ENCODE measurements at regions not wholly inside any gene's neighbourhood (a gene's known extent, or its start where the extent isn't known, plus 50 kb on each side); places are given as distances from the start of the nearest gene placed in this dataset.
A peak's percentile ranks its signal among the peaks of the same experiment; 100 is the strongest.

GRCh38 chr21:16667395-16667794 lies 845.4 kb upstream of the CXADR start:
- TF ChIP-seq EZH2phosphoT487 (IDR thresholded peaks at IDR 0.05; ENCODE audit: insufficient read depth, low read depth) = no peak
- TF ChIP-seq EZH2 (IDR thresholded peaks at IDR 0.05; ENCODE audit: insufficient read depth, poor library complexity, severe bottlenecking) = no peak
- WGBS, 2 experiments (ENCODE audit: low coverage in 1 of 2, low lambda C conversion rate in 2 of 2, missing lambda C conversion rate in 2 of 2) = 94 to 99% methylated on average over 2 of the region's 2 CpGs
- Histone ChIP-seq H3K4me2 (ENCODE audit: unreplicated experiment) (no peak overlapping the region), H3K4me1 (ENCODE audit: insufficient read depth) (no peaks in the 10 kb centered on the region), H3K27me3 (replicated peaks; ENCODE audit: insufficient read depth) (no peaks in the 10 kb centered on the region), H3K4me3 (no peak overlapping the region), H3K9me3 (ENCODE audit: low read depth) (no peaks in the 10 kb centered on the region), H3K9me2 (ENCODE audit: insufficient read depth) (no peaks in the 10 kb centered on the region), H3K79me2 (ENCODE audit: insufficient read depth) (no peaks in the 10 kb centered on the region), H3K27ac (no peak overlapping the region), H2AFZ (no peak overlapping the region), H3K36me3 (ENCODE audit: low read depth) (no peaks in the 10 kb centered on the region), H3K9ac (no peak overlapping the region), H4K20me1 (ENCODE audit: insufficient read depth) (no peaks in the 10 kb centered on the region), H3F3A (ENCODE audit: insufficient read depth) (no peaks in the 10 kb centered on the region)
- in situ Hi-C loops (cut with MboI) = no loop called here
- no peak for DNase-seq

- Histone ChIP-seq H3F3A (ENCODE audit: insufficient read depth) (no peaks in the 10 kb centered on the region), H3K4me2 (ENCODE audit: unreplicated experiment) (no peak overlapping the region), H3K4me1 (ENCODE audit: insufficient read depth) (no peaks in the 10 kb centered on the region), H3K27me3 (replicated peaks; ENCODE audit: insufficient read depth) (no peaks in the 10 kb centered on the region), H3K27ac (no peak overlapping the region), H2AFZ (no peak overlapping the region), H3K4me3 (no peak overlapping the region), H4K20me1 (ENCODE audit: insufficient read depth) (no peaks in the 10 kb centered on the region), H3K36me3 (ENCODE audit: low read depth) (no peaks in the 10 kb centered on the region), H3K79me2 (ENCODE audit: insufficient read depth) (no peaks in the 10 kb centered on the region), H3K9me3 (ENCODE audit: low read depth) (no peaks in the 10 kb centered on the region), H3K9me2 (ENCODE audit: insufficient read depth) (no peaks in the 10 kb centered on the region), H3K9ac (no peak overlapping the region)
- in situ Hi-C loops (cut with MboI) = no loop called here
- DNase-seq = no peak
- TF ChIP-seq EZH2 (IDR thresholded peaks at IDR 0.05; ENCODE audit: insufficient read depth, poor library complexity, severe bottlenecking) (no peak), EZH2phosphoT487 (IDR thresholded peaks at IDR 0.05; ENCODE audit: insufficient read depth, low read depth) (no peak)
- 86 to 88% methylated on average over 2 of the region's 2 CpGs for WGBS, 2 experiments (ENCODE audit: low coverage in 1 of 2, low lambda C conversion rate in 2 of 2, missing lambda C conversion rate in 2 of 2)
Observed at GRCh38 chr21:16674949-16675348, 837.9 kb upstream of the CXADR start.

GRCh38 chr21:16676391-16676790 lies 836.5 kb upstream of the CXADR start:
- no peaks in the 10 kb centered on the region for H3K9me2 ChIP-seq (ENCODE audit: insufficient read depth)
- H3K4me3 ChIP-seq = no peak overlapping the region
- no peak for TF ChIP-seq EZH2phosphoT487 (IDR thresholded peaks at IDR 0.05; ENCODE audit: insufficient read depth, low read depth)
- no peak for TF ChIP-seq EZH2 (IDR thresholded peaks at IDR 0.05; ENCODE audit: insufficient read depth, poor library complexity, severe bottlenecking)
- in situ Hi-C loops (cut with MboI) = no loop called here
- H3F3A ChIP-seq (ENCODE audit: insufficient read depth) = no peaks in the 10 kb centered on the region
- H4K20me1 ChIP-seq (ENCODE audit: insufficient read depth) = no peaks in the 10 kb centered on the region
- H3K4me2 ChIP-seq (ENCODE audit: unreplicated experiment) = no peak overlapping the region
- H3K9ac ChIP-seq = no peak overlapping the region
- H3K9me3 ChIP-seq (ENCODE audit: low read depth) = no peaks in the 10 kb centered on the region
- DNase-seq = peak; percentile 1
- H3K27ac ChIP-seq = no peak overlapping the region
- H3K36me3 ChIP-seq (ENCODE audit: low read depth) = no peaks in the 10 kb centered on the region
- no peaks in the 10 kb centered on the region for H3K27me3 ChIP-seq (replicated peaks; ENCODE audit: insufficient read depth)
- no peak overlapping the region for H2AFZ ChIP-seq
- WGBS, 2 experiments (ENCODE audit: low coverage in 1 of 2, low lambda C conversion rate in 2 of 2, missing lambda C conversion rate in 2 of 2) = 60 to 62% methylated on average over 3 of the region's 3 CpGs
- H3K79me2 ChIP-seq (ENCODE audit: insufficient read depth) = no peaks in the 10 kb centered on the region
- no peaks in the 10 kb centered on the region for H3K4me1 ChIP-seq (ENCODE audit: insufficient read depth)

GRCh38 chr21:16678429-16679160 lies 834.2 kb upstream of the CXADR start:
- Histone ChIP-seq H3K27me3 (replicated peaks; ENCODE audit: insufficient read depth) (no peaks in the 10 kb centered on the region), H4K20me1 (ENCODE audit: insufficient read depth) (no peaks in the 10 kb centered on the region), H3K9ac (no peak overlapping the region), H3K4me3 (no peak overlapping the region), H3K4me2 (ENCODE audit: unreplicated experiment) (no peak overlapping the region), H3K9me3 (ENCODE audit: low read depth) (no peaks in the 10 kb centered on the region), H3F3A (ENCODE audit: insufficient read depth) (no peaks in the 10 kb centered on the region), H3K36me3 (ENCODE audit: low read depth) (no peaks in the 10 kb centered on the region), H3K4me1 (ENCODE audit: insufficient read depth) (no peaks in the 10 kb centered on the region), H3K9me2 (ENCODE audit: insufficient read depth) (no peaks in the 10 kb centered on the region), H3K79me2 (ENCODE audit: insufficient read depth) (no peaks in the 10 kb centered on the region), H3K27ac (no peak overlapping the region), H2AFZ (no peak overlapping the region)
- in situ Hi-C loops (cut with MboI) = no loop called here
- DNase-seq = no peak
- TF ChIP-seq EZH2phosphoT487 (IDR thresholded peaks at IDR 0.05; ENCODE audit: insufficient read depth, low read depth) (no peak), EZH2 (IDR thresholded peaks at IDR 0.05; ENCODE audit: insufficient read depth, poor library complexity, severe bottlenecking) (no peak)
- 28 to 29% methylated on average over 3 of the region's 3 CpGs for WGBS, 2 experiments (ENCODE audit: low coverage in 1 of 2, low lambda C conversion rate in 2 of 2, missing lambda C conversion rate in 2 of 2)

All from GM23248 (cell line).